ENCODE measurements at regions not wholly inside any gene's neighbourhood (a gene's known extent, or its start where the extent isn't known, plus 50 kb on each side); places are given as distances from the start of the nearest gene placed in this dataset.

DNA sequence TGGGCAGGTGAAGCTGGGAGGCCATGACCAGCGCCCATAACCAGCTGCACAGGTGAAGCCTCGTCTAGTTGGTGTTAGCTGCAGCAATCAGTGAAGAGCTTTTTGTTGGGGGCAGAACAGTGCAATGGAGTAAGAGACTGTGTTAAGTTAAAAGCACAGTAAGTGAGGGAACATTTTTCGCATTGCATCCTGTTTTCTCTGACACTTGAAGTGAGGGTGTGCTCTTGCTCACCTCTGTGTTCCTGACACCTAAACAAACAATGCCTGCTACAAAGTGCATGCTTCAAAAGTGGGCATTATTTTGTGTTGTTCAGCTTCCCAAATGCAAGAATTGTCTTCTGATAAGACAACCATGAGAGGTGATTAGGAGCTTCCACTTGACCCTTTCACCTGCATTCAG lies 324.0 kb upstream of the ACVR2A start:
- TF ChIP-seq, protein P1, sequence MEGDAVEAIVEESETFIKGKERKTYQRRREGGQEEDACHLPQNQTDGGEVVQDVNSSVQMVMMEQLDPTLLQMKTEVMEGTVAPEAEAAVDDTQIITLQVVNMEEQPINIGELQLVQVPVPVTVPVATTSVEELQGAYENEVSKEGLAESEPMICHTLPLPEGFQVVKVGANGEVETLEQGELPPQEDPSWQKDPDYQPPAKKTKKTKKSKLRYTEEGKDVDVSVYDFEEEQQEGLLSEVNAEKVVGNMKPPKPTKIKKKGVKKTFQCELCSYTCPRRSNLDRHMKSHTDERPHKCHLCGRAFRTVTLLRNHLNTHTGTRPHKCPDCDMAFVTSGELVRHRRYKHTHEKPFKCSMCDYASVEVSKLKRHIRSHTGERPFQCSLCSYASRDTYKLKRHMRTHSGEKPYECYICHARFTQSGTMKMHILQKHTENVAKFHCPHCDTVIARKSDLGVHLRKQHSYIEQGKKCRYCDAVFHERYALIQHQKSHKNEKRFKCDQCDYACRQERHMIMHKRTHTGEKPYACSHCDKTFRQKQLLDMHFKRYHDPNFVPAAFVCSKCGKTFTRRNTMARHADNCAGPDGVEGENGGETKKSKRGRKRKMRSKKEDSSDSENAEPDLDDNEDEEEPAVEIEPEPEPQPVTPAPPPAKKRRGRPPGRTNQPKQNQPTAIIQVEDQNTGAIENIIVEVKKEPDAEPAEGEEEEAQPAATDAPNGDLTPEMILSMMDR (IDR thresholded peaks at IDR 0.05) = no peak
- no peak for TF ChIP-seq POLR2A (IDR thresholded peaks at IDR 0.05)

Measured in sigmoid colon (tissue), 3 donors.